ENCODE measurements at regions not wholly inside any gene's neighbourhood (a gene's known extent, or its start where the extent isn't known, plus 50 kb on each side); places are given as distances from the start of the nearest gene placed in this dataset.

DNA sequence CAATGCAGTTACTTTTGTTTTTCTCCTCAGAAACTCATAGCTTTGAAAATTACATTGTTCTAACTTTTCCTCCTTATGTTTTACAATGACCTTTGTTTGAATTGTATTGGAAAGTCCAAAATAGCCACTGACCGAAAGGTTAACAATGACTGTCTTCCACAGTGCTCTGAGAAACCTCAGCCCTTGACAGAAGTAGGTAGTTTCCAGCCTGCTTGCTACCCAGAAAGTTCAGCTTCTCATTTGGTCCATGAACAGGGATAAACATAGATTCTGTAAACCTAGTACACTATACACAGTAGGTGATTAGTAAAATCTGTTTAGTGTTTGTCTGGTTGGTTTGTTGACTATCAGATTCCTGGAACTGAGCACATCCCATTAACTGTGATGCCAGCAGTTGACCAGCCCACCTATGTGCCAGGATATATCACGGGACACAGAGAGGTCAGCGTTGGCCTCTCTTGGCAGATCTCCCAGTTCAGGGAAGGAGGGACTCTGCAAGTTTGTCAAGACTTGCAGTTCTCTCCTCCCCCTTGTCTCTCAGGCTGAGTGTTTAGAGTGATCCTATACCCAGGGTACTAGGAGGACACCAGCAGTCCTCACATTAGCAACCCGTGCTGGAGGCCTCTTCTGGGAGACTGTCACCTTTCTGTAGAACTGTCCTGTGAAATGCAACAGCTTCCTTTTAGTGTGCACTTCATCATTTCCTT is 297.6 kb downstream of the ARHGAP12 start:
- no peak overlapping the region for H3K4me3 ChIP-seq
- ATAC-seq = peak in 3 of 4 donors; percentile 8 to 59 (median 48)
- H3K9me3 ChIP-seq = peaks cover 11% of the 10 kb centered on the region
- DNase-seq = no peak
- intact Hi-C loops (cut with DNase I) = no loop called here
- H3K27ac ChIP-seq = no peak overlapping the region
- no peaks in the 10 kb centered on the region for H3K36me3 ChIP-seq (ENCODE audit: insufficient read depth in 1 of 2, low read depth in 1 of 2)
- TF ChIP-seq, protein P1, sequence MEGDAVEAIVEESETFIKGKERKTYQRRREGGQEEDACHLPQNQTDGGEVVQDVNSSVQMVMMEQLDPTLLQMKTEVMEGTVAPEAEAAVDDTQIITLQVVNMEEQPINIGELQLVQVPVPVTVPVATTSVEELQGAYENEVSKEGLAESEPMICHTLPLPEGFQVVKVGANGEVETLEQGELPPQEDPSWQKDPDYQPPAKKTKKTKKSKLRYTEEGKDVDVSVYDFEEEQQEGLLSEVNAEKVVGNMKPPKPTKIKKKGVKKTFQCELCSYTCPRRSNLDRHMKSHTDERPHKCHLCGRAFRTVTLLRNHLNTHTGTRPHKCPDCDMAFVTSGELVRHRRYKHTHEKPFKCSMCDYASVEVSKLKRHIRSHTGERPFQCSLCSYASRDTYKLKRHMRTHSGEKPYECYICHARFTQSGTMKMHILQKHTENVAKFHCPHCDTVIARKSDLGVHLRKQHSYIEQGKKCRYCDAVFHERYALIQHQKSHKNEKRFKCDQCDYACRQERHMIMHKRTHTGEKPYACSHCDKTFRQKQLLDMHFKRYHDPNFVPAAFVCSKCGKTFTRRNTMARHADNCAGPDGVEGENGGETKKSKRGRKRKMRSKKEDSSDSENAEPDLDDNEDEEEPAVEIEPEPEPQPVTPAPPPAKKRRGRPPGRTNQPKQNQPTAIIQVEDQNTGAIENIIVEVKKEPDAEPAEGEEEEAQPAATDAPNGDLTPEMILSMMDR (IDR thresholded peaks at IDR 0.05) = no peak
- no peaks in the 10 kb centered on the region for H3K27me3 ChIP-seq (ENCODE audit: insufficient read depth in 3 of 3, low read length in 2 of 3)
- WGBS, 3 donors = 43 to 46% (median 44%) methylated on average over 4 of the region's 4 CpGs
- peaks cover 6% of the 10 kb centered on the region for H3K4me1 ChIP-seq

DNA sequence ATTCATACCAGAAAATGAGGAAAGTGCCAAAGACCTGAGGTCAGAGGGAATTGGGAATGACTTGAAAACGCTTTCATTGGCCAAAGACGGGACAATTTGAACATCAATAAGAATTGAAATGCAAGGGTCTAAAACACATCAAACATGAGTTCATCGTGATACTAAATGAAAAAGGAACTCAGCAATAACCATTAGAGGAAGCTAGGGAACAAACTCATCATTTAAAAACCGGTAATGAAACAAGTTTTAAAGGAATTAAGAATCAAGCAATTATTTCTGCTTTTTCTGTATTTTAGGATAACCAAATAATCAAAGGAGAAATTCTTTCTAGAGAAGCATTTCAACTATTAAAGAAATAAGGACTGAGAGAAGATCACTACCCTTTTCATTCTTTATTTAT is 303.1 kb downstream of the ARHGAP12 start:
- 92 to 94% (median 94%) methylated on average over 4 of the region's 4 CpGs for WGBS, 3 donors
- intact Hi-C loops (cut with DNase I) = no loop called here
- H3K4me1 ChIP-seq = peaks cover 12% of the 10 kb centered on the region
- H3K27ac ChIP-seq = no peak overlapping the region
- H3K27me3 ChIP-seq (ENCODE audit: insufficient read depth in 3 of 3, low read length in 2 of 3) = no peaks in the 10 kb centered on the region
- H3K4me3 ChIP-seq = no peak overlapping the region
- ATAC-seq (no peak), DNase-seq (no peak)
- H3K36me3 ChIP-seq (ENCODE audit: insufficient read depth in 1 of 2, low read depth in 1 of 2) = no peaks in the 10 kb centered on the region
- TF ChIP-seq, protein P1 (IDR thresholded peaks at IDR 0.05) = no peak
- H3K9me3 ChIP-seq = peaks cover 11% of the 10 kb centered on the region

DNA sequence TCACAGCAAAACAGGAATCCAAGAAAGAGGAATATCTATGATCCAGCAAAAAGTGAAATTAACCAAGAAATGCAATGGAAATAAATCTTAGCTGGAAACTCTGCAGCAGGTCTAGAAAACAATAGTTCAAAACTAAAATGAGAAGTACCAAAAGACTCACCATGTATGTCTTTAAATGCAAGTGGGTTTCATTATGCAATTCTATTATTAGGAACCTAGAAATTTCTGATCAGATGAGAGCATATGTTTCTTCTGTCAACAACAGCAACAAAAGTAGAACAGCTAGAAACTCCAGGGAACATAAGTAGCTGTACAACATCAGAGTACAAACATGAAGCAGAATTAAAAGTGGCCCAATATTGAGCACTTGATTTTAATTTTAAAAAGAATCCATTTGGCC is 304.0 kb downstream of the ARHGAP12 start:
- ATAC-seq = no peak
- intact Hi-C loops (cut with DNase I) = no loop called here
- H3K27me3 ChIP-seq (ENCODE audit: insufficient read depth in 3 of 3, low read length in 2 of 3) = no peaks in the 10 kb centered on the region
- no peak for DNase-seq
- H3K36me3 ChIP-seq (ENCODE audit: insufficient read depth in 1 of 2, low read depth in 1 of 2) = no peaks in the 10 kb centered on the region
- H3K4me3 ChIP-seq = no peak overlapping the region
- TF ChIP-seq, protein P1 (IDR thresholded peaks at IDR 0.05) = no peak
- H3K27ac ChIP-seq = no peak overlapping the region
- peaks cover 11% of the 10 kb centered on the region for H3K9me3 ChIP-seq
- H3K4me1 ChIP-seq = peaks cover 18% of the 10 kb centered on the region

DNA sequence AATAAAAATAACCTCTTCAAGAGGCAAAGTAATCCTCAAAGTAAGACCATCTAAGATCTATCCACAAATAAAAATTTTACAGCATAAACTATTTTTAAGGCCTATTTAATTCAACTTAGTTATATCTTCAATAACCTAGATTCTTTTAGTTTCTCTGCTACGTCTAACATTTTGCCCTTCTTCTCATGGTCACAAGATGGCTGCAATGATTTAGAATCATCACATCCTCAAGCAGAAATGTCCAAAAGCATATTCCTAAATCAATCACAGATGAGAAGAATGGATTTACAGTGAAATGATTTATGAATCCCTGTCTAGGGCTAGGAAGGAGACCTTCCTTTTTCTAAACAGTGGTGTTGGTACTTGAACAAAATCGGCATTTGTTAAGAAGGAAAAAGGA is 304.7 kb downstream of the ARHGAP12 start:
- TF ChIP-seq, protein P1 (IDR thresholded peaks at IDR 0.05) = no peak
- H3K27me3 ChIP-seq (ENCODE audit: insufficient read depth in 3 of 3, low read length in 2 of 3) = no peaks in the 10 kb centered on the region
- H3K4me3 ChIP-seq = no peak overlapping the region
- H3K36me3 ChIP-seq (ENCODE audit: insufficient read depth in 1 of 2, low read depth in 1 of 2) = no peaks in the 10 kb centered on the region
- peaks cover 22% of the 10 kb centered on the region for H3K4me1 ChIP-seq
- 73 to 90% (median 81%) methylated on average over 2 of the region's 2 CpGs for WGBS, 3 donors
- DNase-seq (no peak), ATAC-seq (no peak)
- intact Hi-C loops (cut with DNase I) = no loop called here
- peak overlapping the region; percentile 61 for H3K27ac ChIP-seq
- peaks cover 11% of the 10 kb centered on the region for H3K9me3 ChIP-seq

DNA sequence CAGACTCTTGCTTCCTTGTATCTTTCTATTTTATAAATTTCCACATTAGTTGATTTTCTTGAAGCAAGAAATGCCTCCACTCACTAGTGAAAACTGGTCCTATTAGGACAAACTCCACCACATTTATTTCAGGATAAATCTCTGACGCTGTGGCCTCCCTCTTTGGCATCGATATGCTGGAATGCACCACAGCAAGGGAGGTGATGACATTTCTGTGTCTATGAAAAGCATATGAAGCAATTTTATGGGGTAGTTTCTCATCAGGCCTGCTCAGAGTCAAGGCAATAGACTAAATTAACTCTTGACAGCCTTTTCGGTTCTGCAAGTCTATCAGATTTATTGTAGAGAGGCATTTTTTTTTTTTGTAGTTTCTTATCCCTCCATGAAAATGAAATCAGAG is 304.4 kb downstream of the ZEB1 start:
- Histone ChIP-seq H3K9me3 (peaks cover 11% of the 10 kb centered on the region), H3K27ac (peak overlapping the region; percentile 61), H3K4me1 (peaks cover 22% of the 10 kb centered on the region), H3K4me3 (no peak overlapping the region), H3K27me3 (ENCODE audit: insufficient read depth in 3 of 3, low read length in 2 of 3) (no peaks in the 10 kb centered on the region), H3K36me3 (ENCODE audit: insufficient read depth in 1 of 2, low read depth in 1 of 2) (no peaks in the 10 kb centered on the region)
- ATAC-seq = peak; percentile 80 to 88 (median 84)
- WGBS, 3 donors = 15 to 33% (median 20%) methylated on average over 3 of the region's 3 CpGs
- DNase-seq = peak; percentile 39 to 57
- intact Hi-C loops (cut with DNase I) = no loop called here
- TF ChIP-seq, protein P1 (IDR thresholded peaks at IDR 0.05) = no peak

Measured in psoas muscle (tissue), 7 donors.